Keratinocyte (primary cell): ENCODE measurements at regions not wholly inside any gene's neighbourhood (a gene's known extent, or its start where the extent isn't known, plus 50 kb on each side); places are given as distances from the start of the nearest gene placed in this dataset.

Source experiments
- DNase-seq: peaks from one replicate; pipeline ENCODE4 v3.0.0-alpha.2; 2011; ENCODE audit warnings: low read depth, missing footprints, low spot score
- FAIRE-seq: peaks from 2 replicates; lab custom pipeline; 2011; peaks lifted over from hg19 to GRCh38; lab: Jason Lieb, UNC
- H2AFZ ChIP-seq: 2 replicates; pipeline ENCODE4 v1.6.0; 2012; ENCODE audit warnings: low read length, control low read depth, inconsistent platforms; ENCODE audit not compliant: control insufficient read depth
- H3K27ac ChIP-seq: 2 replicates; pipeline ENCODE4 v1.5.1; 2011; ENCODE audit warnings: low read length; ENCODE audit not compliant: control insufficient read depth, insufficient read depth
- H3K27me3 ChIP-seq: 3 replicates; pipeline ENCODE4 v1.6.0; 2011; ENCODE audit warnings: low read length; ENCODE audit not compliant: control insufficient read depth, insufficient read depth; ENCODE audit errors: extremely low read depth
- H3K36me3 ChIP-seq, 2 experiments: 2 replicates in 1 of 2; 3 replicates in 1 of 2; pipeline ENCODE4 v1.5.1; 2011; ENCODE audit warnings: low read length in 2 of 2, mild to moderate bottlenecking in 1 of 2; ENCODE audit not compliant: control insufficient read depth in 2 of 2, insufficient read depth in 2 of 2; ENCODE audit errors: extremely low read depth in 1 of 2
- H3K4me1 ChIP-seq: 3 replicates; pipeline ENCODE4 v1.5.1; 2011; ENCODE audit warnings: low read length; ENCODE audit not compliant: control insufficient read depth, insufficient read depth; ENCODE audit errors: extremely low read depth
- H3K4me2 ChIP-seq: 3 replicates; pipeline ENCODE4 v1.6.0; 2011; ENCODE audit warnings: low read depth, low read length; ENCODE audit not compliant: control insufficient read depth, insufficient read depth; ENCODE audit errors: extremely low read depth
- H3K4me3 ChIP-seq, 3 experiments: fragments of 200-600 bp in 1 of 3; sonication (generic) in 1 of 3; 2 replicates in 2 of 3; 3 replicates in 1 of 3; pipeline ENCODE4 v1.5.1; 2011 to 2016; ENCODE audit warnings: low read length in 3 of 3, mild to moderate bottlenecking in 3 of 3, control low read depth in 2 of 3, inconsistent platforms in 1 of 3, low read depth in 1 of 3, mixed read lengths in 1 of 3, mixed run types in 1 of 3, moderate library complexity in 1 of 3; ENCODE audit not compliant: control insufficient read depth in 2 of 3, insufficient read depth in 2 of 3; ENCODE audit errors: extremely low read depth in 1 of 3
- H3K79me2 ChIP-seq: 2 replicates; pipeline ENCODE4 v1.6.0; 2012; ENCODE audit warnings: low read length; ENCODE audit not compliant: control insufficient read depth, insufficient read depth
- H3K9ac ChIP-seq: 3 replicates; pipeline ENCODE4 v1.6.0; 2011; ENCODE audit warnings: low read length; ENCODE audit not compliant: control insufficient read depth, insufficient read depth; ENCODE audit errors: extremely low read depth
- H3K9me1 ChIP-seq: 3 replicates; pipeline ENCODE4 v1.6.0; 2011; ENCODE audit warnings: low read length; ENCODE audit not compliant: control insufficient read depth, insufficient read depth; ENCODE audit errors: extremely low read depth
- H3K9me3 ChIP-seq: 2 replicates; pipeline ENCODE4 v1.5.1; 2012; ENCODE audit warnings: low read depth, low read length; ENCODE audit not compliant: control insufficient read depth
- H4K20me1 ChIP-seq: 3 replicates; pipeline ENCODE4 v1.6.0; 2011; ENCODE audit warnings: low read length; ENCODE audit not compliant: control insufficient read depth, insufficient read depth; ENCODE audit errors: extremely low read depth
- CTCF ChIP-seq, 3 experiments: IDR thresholded peaks in 1 of 3; conservative IDR thresholded peaks in 1 of 3; optimal IDR thresholded peaks in 1 of 3; 2 replicates in 2 of 3; 3 replicates in 1 of 3; pipeline versions ENCODE3 to v1.5.1; 2011; ENCODE audit warnings: low read length in 3 of 3, mild to moderate bottlenecking in 3 of 3, moderate library complexity in 2 of 3, control low read depth in 1 of 3, inconsistent platforms in 1 of 3; ENCODE audit not compliant: insufficient read depth in 2 of 3; ENCODE audit errors: extremely low read depth in 1 of 3
- EZH2 ChIP-seq: IDR thresholded peaks from one replicate; pipeline ENCODE4 v1.6.1; 2012; ENCODE audit warnings: inconsistent platforms, mild to moderate bottlenecking, low read length, moderate library complexity
- dilution Hi-C: fragments of 300-500 bp; cut with MboI; formaldehyde crosslinking; loops from one replicate; pipeline ENCODE4 v1.7.0; 2020; ENCODE audit warnings: low sequenced_read_pairs; ENCODE audit not compliant: extremely low pct_ligation_motif_present

DNA sequence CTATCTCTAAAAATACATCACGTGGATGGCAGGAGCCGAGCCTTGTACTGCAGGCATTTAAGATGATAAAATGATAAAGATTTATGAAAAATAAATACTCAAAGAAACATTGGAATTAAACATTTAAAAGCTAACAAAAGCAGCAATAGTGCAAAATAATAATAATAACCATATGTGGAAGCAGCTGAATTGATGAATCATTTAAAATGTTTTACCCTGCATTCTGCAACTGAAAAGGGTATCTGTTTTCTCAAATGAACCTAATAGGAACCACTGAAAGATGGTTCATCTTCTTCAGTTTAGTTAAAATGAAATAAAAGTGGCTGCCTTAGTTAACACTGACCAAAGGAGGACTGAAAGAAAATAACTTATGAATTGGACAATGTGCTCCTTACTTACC, 436.1 kb downstream of the TUSC7 start:
- Histone ChIP-seq H3K79me2 (no peaks in the 10 kb centered on the region), H3K4me2 (no peak overlapping the region), H3K4me1 (no peaks in the 10 kb centered on the region), H3K27ac (no peak overlapping the region), H3K9ac (no peak overlapping the region), H3K9me3 (no peaks in the 10 kb centered on the region), H4K20me1 (no peaks in the 10 kb centered on the region), H3K4me3 (no peak overlapping the region), H3K36me3 (no peaks in the 10 kb centered on the region), H2AFZ (no peak overlapping the region), H3K27me3 (no peaks in the 10 kb centered on the region), H3K9me1 (no peaks in the 10 kb centered on the region)
- no peak for TF ChIP-seq CTCF (optimal IDR thresholded peaks at IDR 0.05 in 1 of 3, IDR thresholded peaks at IDR 0.05 in 1 of 3, conservative IDR thresholded peaks at IDR 0.05 in 1 of 3; ENCODE audit: extremely low read depth in 1 of 3, insufficient read depth in 2 of 3, low read length in 3 of 3)
- no peak for TF ChIP-seq EZH2
- dilution Hi-C loops = no loop called here
- FAIRE-seq = no peak
- no peak for DNase-seq

DNA sequence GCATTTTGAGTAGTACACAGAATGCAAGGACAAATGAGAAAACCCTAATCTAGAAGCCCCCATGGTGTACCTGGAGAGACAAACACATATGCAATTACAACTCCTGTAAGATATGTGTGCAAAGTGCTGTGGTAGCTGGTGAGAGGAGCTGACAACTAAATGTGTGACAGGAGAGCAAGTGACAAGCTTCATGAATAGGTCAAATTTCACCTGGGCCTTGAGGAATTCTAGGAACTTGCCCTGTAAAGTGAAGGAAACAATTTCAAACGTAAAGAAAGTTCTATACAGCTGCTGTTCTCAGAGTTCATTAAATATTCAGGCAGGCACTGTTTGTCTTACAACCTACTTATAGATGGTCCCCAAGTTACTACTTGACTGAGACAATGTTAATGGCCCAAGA, 437.0 kb downstream of the TUSC7 start:
- TF ChIP-seq EZH2 = no peak
- TF ChIP-seq CTCF (optimal IDR thresholded peaks at IDR 0.05 in 1 of 3, IDR thresholded peaks at IDR 0.05 in 1 of 3, conservative IDR thresholded peaks at IDR 0.05 in 1 of 3; ENCODE audit: extremely low read depth in 1 of 3, insufficient read depth in 2 of 3, low read length in 3 of 3) = no peak
- H2AFZ ChIP-seq = no peak overlapping the region
- H3K9me3 ChIP-seq = no peaks in the 10 kb centered on the region
- H3K9ac ChIP-seq = no peak overlapping the region
- DNase-seq (no peak), FAIRE-seq (no peak)
- no peaks in the 10 kb centered on the region for H4K20me1 ChIP-seq
- H3K9me1 ChIP-seq = no peaks in the 10 kb centered on the region
- H3K4me1 ChIP-seq = no peaks in the 10 kb centered on the region
- H3K27me3 ChIP-seq = no peaks in the 10 kb centered on the region
- no peak overlapping the region for H3K27ac ChIP-seq
- H3K4me2 ChIP-seq = no peak overlapping the region
- no peaks in the 10 kb centered on the region for H3K79me2 ChIP-seq
- no peak overlapping the region for H3K4me3 ChIP-seq
- H3K36me3 ChIP-seq = no peaks in the 10 kb centered on the region
- dilution Hi-C loops = no loop called here
